ENCODE measurements at regions not wholly inside any gene's neighbourhood (a gene's known extent, or its start where the extent isn't known, plus 50 kb on each side); places are given as distances from the start of the nearest gene placed in this dataset.

DNA sequence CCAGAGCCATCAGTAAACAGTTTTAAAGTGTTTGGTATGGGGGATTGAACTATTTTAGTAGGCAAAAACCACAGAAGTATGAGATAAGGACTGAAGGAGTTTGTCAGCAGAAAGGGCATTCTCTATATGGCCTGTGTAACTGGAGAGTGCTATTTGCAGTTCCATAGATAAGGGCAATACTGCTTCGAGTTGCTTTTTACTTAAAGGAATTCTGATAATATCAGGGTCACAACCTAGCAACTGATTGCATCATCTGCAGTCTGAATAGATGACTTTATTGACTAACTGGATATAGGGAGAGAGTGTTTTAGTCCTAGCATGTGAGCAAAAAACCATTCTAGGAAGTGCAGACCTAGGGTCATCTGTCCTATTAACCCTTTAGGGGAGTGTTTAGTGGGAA is 645.2 kb upstream of the PTPRD start:
- H3K4me1 ChIP-seq (ENCODE audit: low read length) = no peaks in the 10 kb centered on the region
- no peaks in the 10 kb centered on the region for H3K36me3 ChIP-seq (replicated peaks; ENCODE audit: insufficient read depth, low read length)
- no peak for DNase-seq
- H3K9ac ChIP-seq (ENCODE audit: low read length) = no peak overlapping the region
- H3K9me2 ChIP-seq (replicated peaks; ENCODE audit: insufficient read depth, low read length) = no peaks in the 10 kb centered on the region
- H3K4me3 ChIP-seq (ENCODE audit: low read length) = no peak overlapping the region
- no peak overlapping the region for H3K4me2 ChIP-seq (ENCODE audit: low read depth, low read length)
- no peaks in the 10 kb centered on the region for H3K27me3 ChIP-seq (replicated peaks; ENCODE audit: insufficient read depth, low read length)
- no peak overlapping the region for H2AFZ ChIP-seq (ENCODE audit: low read length)
- no peaks in the 10 kb centered on the region for H4K20me1 ChIP-seq (ENCODE audit: insufficient read depth, low read length)
- no peaks in the 10 kb centered on the region for H3K9me3 ChIP-seq (replicated peaks; ENCODE audit: insufficient read depth, low read length)
- no peaks in the 10 kb centered on the region for H3K79me2 ChIP-seq (ENCODE audit: low read length)
- H3F3A ChIP-seq (ENCODE audit: insufficient read depth, low read length) = no peaks in the 10 kb centered on the region
- H3K27ac ChIP-seq (ENCODE audit: low read length) = no peak overlapping the region
- TF ChIP-seq EZH2phosphoT487 (IDR thresholded peaks at IDR 0.05; ENCODE audit: low read length) (no peak), EZH2 (optimal IDR thresholded peaks at IDR 0.05; ENCODE audit: low read depth, low read length) (no peak)
- TF ChIP-seq, protein P1, sequence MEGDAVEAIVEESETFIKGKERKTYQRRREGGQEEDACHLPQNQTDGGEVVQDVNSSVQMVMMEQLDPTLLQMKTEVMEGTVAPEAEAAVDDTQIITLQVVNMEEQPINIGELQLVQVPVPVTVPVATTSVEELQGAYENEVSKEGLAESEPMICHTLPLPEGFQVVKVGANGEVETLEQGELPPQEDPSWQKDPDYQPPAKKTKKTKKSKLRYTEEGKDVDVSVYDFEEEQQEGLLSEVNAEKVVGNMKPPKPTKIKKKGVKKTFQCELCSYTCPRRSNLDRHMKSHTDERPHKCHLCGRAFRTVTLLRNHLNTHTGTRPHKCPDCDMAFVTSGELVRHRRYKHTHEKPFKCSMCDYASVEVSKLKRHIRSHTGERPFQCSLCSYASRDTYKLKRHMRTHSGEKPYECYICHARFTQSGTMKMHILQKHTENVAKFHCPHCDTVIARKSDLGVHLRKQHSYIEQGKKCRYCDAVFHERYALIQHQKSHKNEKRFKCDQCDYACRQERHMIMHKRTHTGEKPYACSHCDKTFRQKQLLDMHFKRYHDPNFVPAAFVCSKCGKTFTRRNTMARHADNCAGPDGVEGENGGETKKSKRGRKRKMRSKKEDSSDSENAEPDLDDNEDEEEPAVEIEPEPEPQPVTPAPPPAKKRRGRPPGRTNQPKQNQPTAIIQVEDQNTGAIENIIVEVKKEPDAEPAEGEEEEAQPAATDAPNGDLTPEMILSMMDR (IDR thresholded peaks at IDR 0.05; ENCODE audit: low read length) = no peak

DNA sequence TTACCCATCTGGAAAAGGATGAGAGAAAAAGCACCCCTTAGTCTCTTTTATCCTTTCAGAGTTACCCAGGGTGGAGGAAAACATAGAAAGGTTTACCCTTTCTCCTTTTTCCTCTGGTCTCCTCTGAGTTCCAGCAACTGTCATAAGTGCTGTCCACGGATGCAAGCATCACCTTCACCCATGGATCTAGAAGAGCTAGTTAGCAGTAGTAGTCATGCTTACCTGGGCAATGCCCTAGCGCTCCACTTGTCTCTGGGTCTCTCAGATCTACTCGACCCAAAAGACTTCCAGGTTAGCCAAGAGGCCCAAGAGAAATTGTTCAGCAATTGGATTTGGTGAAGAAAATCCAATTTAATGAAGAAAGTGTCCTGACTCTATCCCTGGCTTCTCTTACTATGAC is 656.2 kb upstream of the PTPRD start:
- Histone ChIP-seq H3F3A (ENCODE audit: insufficient read depth, low read length) (no peaks in the 10 kb centered on the region), H3K9me3 (replicated peaks; ENCODE audit: insufficient read depth, low read length) (no peaks in the 10 kb centered on the region), H3K27me3 (replicated peaks; ENCODE audit: insufficient read depth, low read length) (no peaks in the 10 kb centered on the region), H3K79me2 (ENCODE audit: low read length) (no peaks in the 10 kb centered on the region), H3K4me1 (ENCODE audit: low read length) (no peaks in the 10 kb centered on the region), H4K20me1 (ENCODE audit: insufficient read depth, low read length) (no peaks in the 10 kb centered on the region), H3K9ac (ENCODE audit: low read length) (no peak overlapping the region), H3K27ac (ENCODE audit: low read length) (no peak overlapping the region), H3K4me3 (ENCODE audit: low read length) (no peak overlapping the region), H3K9me2 (replicated peaks; ENCODE audit: insufficient read depth, low read length) (no peaks in the 10 kb centered on the region), H3K4me2 (ENCODE audit: low read depth, low read length) (no peak overlapping the region), H2AFZ (ENCODE audit: low read length) (no peak overlapping the region), H3K36me3 (replicated peaks; ENCODE audit: insufficient read depth, low read length) (no peaks in the 10 kb centered on the region)
- no peak for DNase-seq
- TF ChIP-seq, protein P1 (IDR thresholded peaks at IDR 0.05; ENCODE audit: low read length) = no peak
- no peak for TF ChIP-seq EZH2phosphoT487 (IDR thresholded peaks at IDR 0.05; ENCODE audit: low read length)

DNA sequence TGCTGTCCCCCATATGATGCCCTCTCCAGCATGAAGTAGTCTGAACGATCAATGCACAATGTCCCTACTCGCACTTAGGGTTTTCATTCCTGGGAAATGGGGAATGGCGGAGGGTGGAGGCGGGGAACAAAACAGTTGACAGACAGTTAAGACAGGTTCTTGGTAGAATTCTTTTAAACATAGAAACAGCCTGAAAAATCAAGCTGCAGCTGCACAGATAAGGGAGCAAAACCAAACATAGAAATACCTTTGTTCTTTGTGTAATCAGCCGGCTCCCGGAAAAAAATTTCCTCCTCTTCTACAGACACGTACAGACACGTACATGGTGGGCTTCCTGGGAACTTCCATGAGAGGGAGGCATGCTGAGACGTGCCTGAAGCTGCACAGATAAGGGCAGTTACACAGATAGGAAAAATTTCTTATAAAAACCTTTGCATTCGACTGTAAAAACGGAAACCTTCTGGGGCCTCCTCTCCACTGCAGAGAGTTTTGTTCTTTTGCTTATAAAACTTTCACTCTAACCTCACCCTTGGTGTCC is 662.4 kb upstream of the PTPRD start:
- no peak for DNase-seq

More for the DNA sequence above, 662.4 kb upstream of the PTPRD start:
- Histone ChIP-seq H3K9me2 (replicated peaks; ENCODE audit: insufficient read depth, low read length) (no peaks in the 10 kb centered on the region), H3K9ac (ENCODE audit: low read length) (no peak overlapping the region), H3K4me3 (ENCODE audit: low read length) (no peak overlapping the region), H4K20me1 (ENCODE audit: insufficient read depth, low read length) (no peaks in the 10 kb centered on the region), H3K79me2 (ENCODE audit: low read length) (no peaks in the 10 kb centered on the region), H3K36me3 (replicated peaks; ENCODE audit: insufficient read depth, low read length) (no peaks in the 10 kb centered on the region), H3F3A (ENCODE audit: insufficient read depth, low read length) (no peaks in the 10 kb centered on the region), H2AFZ (ENCODE audit: low read length) (no peak overlapping the region), H3K27ac (ENCODE audit: low read length) (no peak overlapping the region), H3K27me3 (replicated peaks; ENCODE audit: insufficient read depth, low read length) (no peaks in the 10 kb centered on the region), H3K9me3 (replicated peaks; ENCODE audit: insufficient read depth, low read length) (no peaks in the 10 kb centered on the region), H3K4me2 (ENCODE audit: low read depth, low read length) (no peak overlapping the region), H3K4me1 (ENCODE audit: low read length) (no peaks in the 10 kb centered on the region)
- TF ChIP-seq, protein P1 (IDR thresholded peaks at IDR 0.05; ENCODE audit: low read length) = no peak
- TF ChIP-seq EZH2 (optimal IDR thresholded peaks at IDR 0.05; ENCODE audit: low read depth, low read length) (no peak), EZH2phosphoT487 (IDR thresholded peaks at IDR 0.05; ENCODE audit: low read length) (no peak)

Measured in MM.1S (cell line).